MM.1S (cell line): ENCODE measurements at regions not wholly inside any gene's neighbourhood (a gene's known extent, or its start where the extent isn't known, plus 50 kb on each side); places are given as distances from the start of the nearest gene placed in this dataset.

Experiments used
- DNase-seq: peaks from one replicate; pipeline ENCODE4 v3.0.0-alpha.2; 2015
- H2AFZ ChIP-seq: fragments of 300-600 bp; sonication (generic); 2 replicates; pipeline ENCODE4 v1.6.0; 2016; ENCODE audit warnings: antibody characterized with exemption, low read length
- H3F3A ChIP-seq: fragments of 300-600 bp; sonication (generic); 2 replicates; pipeline ENCODE4 v1.6.1; 2016; ENCODE audit warnings: mild to moderate bottlenecking, antibody characterized with exemption, low read length, moderate library complexity, mixed read lengths; ENCODE audit not compliant: insufficient read depth
- H3K27ac ChIP-seq: fragments of 300-600 bp; sonication (generic); 2 replicates; pipeline ENCODE4 v1.5.1; 2016; ENCODE audit warnings: mild to moderate bottlenecking, low read length
- H3K27me3 ChIP-seq: fragments of 300-600 bp; sonication (generic); replicated peaks from 2 replicates; pipeline ENCODE4 v1.6.0; 2016; ENCODE audit warnings: low read length; ENCODE audit not compliant: insufficient read depth
- H3K36me3 ChIP-seq: fragments of 300-600 bp; sonication (generic); replicated peaks from 2 replicates; pipeline ENCODE4 v1.6.1; 2016; ENCODE audit warnings: mild to moderate bottlenecking, low read length, mixed read lengths; ENCODE audit not compliant: insufficient read depth
- H3K4me1 ChIP-seq: fragments of 300-600 bp; sonication (generic); 2 replicates; pipeline ENCODE4 v1.6.1; 2016; ENCODE audit warnings: low read length, mixed read lengths
- H3K4me2 ChIP-seq: fragments of 300-600 bp; sonication (generic); 2 replicates; pipeline ENCODE4 v1.6.0; 2016; ENCODE audit warnings: low read depth, low read length
- H3K4me3 ChIP-seq: fragments of 300-600 bp; sonication (generic); 2 replicates; pipeline ENCODE4 v1.5.1; 2016; ENCODE audit warnings: low read length, mixed read lengths
- H3K79me2 ChIP-seq: fragments of 300-600 bp; sonication (generic); 2 replicates; pipeline ENCODE4 v1.6.1; 2016; ENCODE audit warnings: mixed run types, low read length, mixed read lengths
- H3K9ac ChIP-seq: fragments of 300-600 bp; sonication (generic); 2 replicates; pipeline ENCODE4 v1.6.1; 2016; ENCODE audit warnings: low read length, mixed read lengths
- H3K9me2 ChIP-seq: fragments of 300-600 bp; sonication (generic); replicated peaks from 2 replicates; pipeline ENCODE4 v1.6.1; 2016; ENCODE audit warnings: mild to moderate bottlenecking, low read length, mixed read lengths; ENCODE audit not compliant: insufficient read depth
- H3K9me3 ChIP-seq: fragments of 300-600 bp; sonication (generic); replicated peaks from 2 replicates; pipeline ENCODE4 v1.6.1; 2016; ENCODE audit warnings: mild to moderate bottlenecking, low read length, mixed read lengths; ENCODE audit not compliant: insufficient read depth
- H4K20me1 ChIP-seq: fragments of 300-600 bp; sonication (generic); 2 replicates; pipeline ENCODE4 v1.6.1; 2016; ENCODE audit warnings: mild to moderate bottlenecking, low read length, moderate library complexity, mixed read lengths; ENCODE audit not compliant: insufficient read depth
- EZH2 ChIP-seq: fragments of 300-600 bp; sonication (generic); optimal IDR thresholded peaks from 2 replicates; pipeline ENCODE3; 2017; ENCODE audit warnings: low read depth, mild to moderate bottlenecking, antibody characterized with exemption, low read length, mixed read lengths
- EZH2phosphoT487 ChIP-seq: fragments of 300-600 bp; sonication (generic); IDR thresholded peaks from 2 replicates; pipeline ENCODE4 v1.6.1; 2018; ENCODE audit warnings: antibody characterized with exemption, low read length
- TF ChIP-seq, protein P1 (sequence below): fragments of 300-600 bp; sonication (generic); IDR thresholded peaks from 2 replicates; pipeline ENCODE4 v1.5.1; 2016; ENCODE audit warnings: antibody characterized with exemption, low read length, mixed read lengths

- no peaks in the 10 kb centered on the region for H3K4me1 ChIP-seq
- no peak overlapping the region for H3K9ac ChIP-seq
- H3K9me3 ChIP-seq: no peaks in the 10 kb centered on the region
- no peaks in the 10 kb centered on the region for H3K9me2 ChIP-seq
- H3K27me3 ChIP-seq: no peaks in the 10 kb centered on the region
- H3K79me2 ChIP-seq: no peaks in the 10 kb centered on the region
- H3K36me3 ChIP-seq: no peaks in the 10 kb centered on the region
- no peak overlapping the region for H3K4me3 ChIP-seq
- DNase-seq: no peak
- no peak overlapping the region for H3K27ac ChIP-seq
- TF ChIP-seq EZH2phosphoT487: no peak
- no peak overlapping the region for H3K4me2 ChIP-seq
- no peak overlapping the region for H2AFZ ChIP-seq
- H4K20me1 ChIP-seq: no peaks in the 10 kb centered on the region
- no peaks in the 10 kb centered on the region for H3F3A ChIP-seq
Observed at GRCh38 chr10:118528426-118528825, 67.0 kb downstream of the PRLHR start.

GRCh38 chr10:118523775-118524174 is 71.7 kb downstream of the PRLHR start:
- Histone ChIP-seq H3K9ac (no peak overlapping the region), H3K27me3 (no peaks in the 10 kb centered on the region), H3K4me2 (no peak overlapping the region), H3K9me3 (no peaks in the 10 kb centered on the region), H3K4me1 (no peaks in the 10 kb centered on the region), H2AFZ (no peak overlapping the region), H3K4me3 (no peak overlapping the region), H3K9me2 (no peaks in the 10 kb centered on the region), H3K27ac (no peak overlapping the region), H3F3A (no peaks in the 10 kb centered on the region), H3K79me2 (no peaks in the 10 kb centered on the region), H4K20me1 (no peaks in the 10 kb centered on the region), H3K36me3 (no peaks in the 10 kb centered on the region)
- TF ChIP-seq EZH2 (no peak), EZH2phosphoT487 (no peak)
- TF ChIP-seq, protein P1, sequence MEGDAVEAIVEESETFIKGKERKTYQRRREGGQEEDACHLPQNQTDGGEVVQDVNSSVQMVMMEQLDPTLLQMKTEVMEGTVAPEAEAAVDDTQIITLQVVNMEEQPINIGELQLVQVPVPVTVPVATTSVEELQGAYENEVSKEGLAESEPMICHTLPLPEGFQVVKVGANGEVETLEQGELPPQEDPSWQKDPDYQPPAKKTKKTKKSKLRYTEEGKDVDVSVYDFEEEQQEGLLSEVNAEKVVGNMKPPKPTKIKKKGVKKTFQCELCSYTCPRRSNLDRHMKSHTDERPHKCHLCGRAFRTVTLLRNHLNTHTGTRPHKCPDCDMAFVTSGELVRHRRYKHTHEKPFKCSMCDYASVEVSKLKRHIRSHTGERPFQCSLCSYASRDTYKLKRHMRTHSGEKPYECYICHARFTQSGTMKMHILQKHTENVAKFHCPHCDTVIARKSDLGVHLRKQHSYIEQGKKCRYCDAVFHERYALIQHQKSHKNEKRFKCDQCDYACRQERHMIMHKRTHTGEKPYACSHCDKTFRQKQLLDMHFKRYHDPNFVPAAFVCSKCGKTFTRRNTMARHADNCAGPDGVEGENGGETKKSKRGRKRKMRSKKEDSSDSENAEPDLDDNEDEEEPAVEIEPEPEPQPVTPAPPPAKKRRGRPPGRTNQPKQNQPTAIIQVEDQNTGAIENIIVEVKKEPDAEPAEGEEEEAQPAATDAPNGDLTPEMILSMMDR: no peak
- no peak for DNase-seq

GRCh38 chr10:118522791-118523498 is 72.5 kb downstream of the PRLHR start:
- no peaks in the 10 kb centered on the region for H3K9me3 ChIP-seq
- H3K4me3 ChIP-seq: no peak overlapping the region
- H3F3A ChIP-seq: no peaks in the 10 kb centered on the region
- H4K20me1 ChIP-seq: no peaks in the 10 kb centered on the region
- no peak overlapping the region for H3K9ac ChIP-seq
- TF ChIP-seq, protein P1: no peak
- no peak for TF ChIP-seq EZH2
- no peak for TF ChIP-seq EZH2phosphoT487
- H3K27ac ChIP-seq: no peak overlapping the region
- H3K36me3 ChIP-seq: no peaks in the 10 kb centered on the region
- no peaks in the 10 kb centered on the region for H3K4me1 ChIP-seq
- H2AFZ ChIP-seq: no peak overlapping the region
- H3K4me2 ChIP-seq: no peak overlapping the region
- H3K27me3 ChIP-seq: no peaks in the 10 kb centered on the region
- H3K79me2 ChIP-seq: no peaks in the 10 kb centered on the region
- H3K9me2 ChIP-seq: no peaks in the 10 kb centered on the region
- DNase-seq: no peak

DNA sequence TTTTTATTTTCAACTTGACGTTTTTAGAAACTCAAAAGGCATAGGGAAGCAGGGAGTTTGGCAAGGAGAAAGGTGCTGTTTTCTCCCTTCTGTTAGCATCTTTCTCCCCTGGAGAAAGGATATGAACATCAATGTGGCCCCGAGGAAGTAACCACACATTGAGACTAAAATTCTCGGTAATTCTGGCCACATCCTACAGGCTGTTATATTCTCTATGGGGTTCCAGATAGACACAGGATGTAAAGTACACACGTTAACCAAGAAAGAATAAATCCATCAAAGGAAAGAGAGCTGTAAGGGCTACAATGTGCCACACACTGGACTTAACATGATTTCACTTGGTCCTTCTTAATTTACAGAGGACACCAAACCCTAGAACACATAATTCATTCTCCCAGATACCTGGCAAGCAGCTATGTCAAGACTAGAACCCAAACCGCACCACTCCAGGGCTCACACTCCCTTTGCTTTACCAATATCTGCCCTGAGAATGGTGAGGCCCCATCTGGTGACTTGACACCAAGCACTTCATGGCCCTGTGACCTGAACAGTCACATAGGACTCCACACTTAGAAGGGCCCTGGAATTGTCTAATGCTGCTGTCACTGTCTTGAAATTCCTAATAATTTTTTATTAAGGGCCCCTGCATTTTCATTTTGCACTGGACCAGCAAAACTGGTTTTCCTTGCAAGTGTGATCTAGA is 73.9 kb downstream of the PRLHR start:
- TF ChIP-seq EZH2 (no peak), EZH2phosphoT487 (no peak)
- TF ChIP-seq, protein P1: no peak

More for the DNA sequence above, 73.9 kb downstream of the PRLHR start:
- Histone ChIP-seq H3K4me3 (no peak overlapping the region), H3K36me3 (no peaks in the 10 kb centered on the region), H3K4me2 (no peak overlapping the region), H3K27me3 (no peaks in the 10 kb centered on the region), H3K9me3 (no peaks in the 10 kb centered on the region), H3K79me2 (no peaks in the 10 kb centered on the region), H4K20me1 (no peaks in the 10 kb centered on the region), H3K9me2 (no peaks in the 10 kb centered on the region), H2AFZ (no peak overlapping the region), H3K4me1 (no peaks in the 10 kb centered on the region), H3K9ac (no peak overlapping the region), H3K27ac (no peak overlapping the region), H3F3A (no peaks in the 10 kb centered on the region)
- no peak for DNase-seq
